Endometrial microvascular endothelial cells (primary cell): ENCODE measurements at regions not wholly inside any gene's neighbourhood (a gene's known extent, or its start where the extent isn't known, plus 50 kb on each side); places are given as distances from the start of the nearest gene placed in this dataset.

Source experiments
- in situ Hi-C: cut with HindIII; loops from 2 replicates; pipeline ENCODE4 v1.10.0; 2017; ENCODE audit warnings: low sequenced_read_pairs, low pct_unique_long_range_greater_than_20kb; ENCODE audit errors: inconsistent ontology term

- in situ Hi-C loops, result no loop called here
Observed at GRCh38 chr10:89153971-89154370, 53.1 kb downstream of the CH25H start.

- in situ Hi-C loops, result no loop called here
Observed at GRCh38 chr10:89153116-89153515, 54.0 kb downstream of the CH25H start.

GRCh38 chr10:89151857-89152256 is 55.3 kb downstream of the CH25H start:
- in situ Hi-C loops, result no loop called here

GRCh38 chr10:89148061-89148460 is 59.1 kb downstream of the CH25H start:
- in situ Hi-C loops, result no loop called here

GRCh38 chr10:89147256-89147655 is 59.9 kb downstream of the CH25H start:
- in situ Hi-C loops, result no loop called here

GRCh38 chr10:89144836-89145235 is 62.3 kb downstream of the CH25H start:
- in situ Hi-C loops, result no loop called here

- in situ Hi-C loops, result no loop called here
Observed at GRCh38 chr10:89142590-89142989, 64.5 kb downstream of the CH25H start.

GRCh38 chr10:89138755-89139490 is 68.2 kb downstream of the CH25H start:
- in situ Hi-C loops, result no loop called here

GRCh38 chr10:89134963-89135362 is 72.2 kb downstream of the CH25H start:
- in situ Hi-C loops, result no loop called here

- in situ Hi-C loops, result no loop called here
Observed at GRCh38 chr10:89129911-89130310, 77.2 kb downstream of the CH25H start.

- in situ Hi-C loops, result no loop called here
Observed at GRCh38 chr10:89122433-89123051, 84.6 kb downstream of the CH25H start.

- in situ Hi-C loops, result no loop called here
Observed at GRCh38 chr10:89121764-89122020, 85.4 kb downstream of the CH25H start.

- in situ Hi-C loops, result no loop called here
Observed at GRCh38 chr10:89120931-89121763, 86.0 kb downstream of the CH25H start.

GRCh38 chr10:89119651-89120050 is 87.5 kb downstream of the CH25H start:
- in situ Hi-C loops, result no loop called here

GRCh38 chr10:89118091-89118490 is 89.0 kb downstream of the CH25H start:
- in situ Hi-C loops, result no loop called here

GRCh38 chr10:89115876-89116627 is 91.1 kb downstream of the CH25H start:
- in situ Hi-C loops, result no loop called here

GRCh38 chr10:89114846-89115625 is 92.1 kb downstream of the CH25H start:
- in situ Hi-C loops, result no loop called here

GRCh38 chr10:89102735-89103134 is 104.4 kb downstream of the CH25H start:
- in situ Hi-C loops, result no loop called here

- in situ Hi-C loops, result no loop called here
Observed at GRCh38 chr10:89101943-89102342, 105.2 kb downstream of the CH25H start.
